GM23248 (cell line): ENCODE measurements at regions not wholly inside any gene's neighbourhood (a gene's known extent, or its start where the extent isn't known, plus 50 kb on each side); places are given as distances from the start of the nearest gene placed in this dataset.

Source experiments
- DNase-seq: peaks from one replicate; pipeline ENCODE4 v3.0.0-alpha.2; 2015
- H2AFZ ChIP-seq: fragments of 200-600 bp; sonication (generic); 2 replicates; pipeline ENCODE4 v1.6.1; 2016; ENCODE audit warnings: antibody characterized with exemption
- H3F3A ChIP-seq: fragments of 200-600 bp; sonication (generic); 2 replicates; pipeline ENCODE4 v1.6.1; 2016; ENCODE audit warnings: mild to moderate bottlenecking, antibody characterized with exemption, mixed run types; ENCODE audit not compliant: insufficient read depth
- H3K27ac ChIP-seq: fragments of 200-600 bp; sonication (generic); 2 replicates; pipeline ENCODE4 v1.5.1; 2016; ENCODE audit warnings: mild to moderate bottlenecking
- H3K27me3 ChIP-seq: fragments of 200-600 bp; sonication (generic); replicated peaks from 2 replicates; pipeline ENCODE4 v1.6.1; 2016; ENCODE audit warnings: mild to moderate bottlenecking; ENCODE audit not compliant: insufficient read depth
- H3K36me3 ChIP-seq: fragments of 200-600 bp; sonication (generic); 2 replicates; pipeline ENCODE4 v1.6.1; 2016; ENCODE audit warnings: low read depth, mild to moderate bottlenecking
- H3K4me1 ChIP-seq: fragments of 200-600 bp; sonication (generic); 2 replicates; pipeline ENCODE4 v1.6.1; 2016; ENCODE audit warnings: mild to moderate bottlenecking; ENCODE audit not compliant: insufficient read depth
- H3K4me2 ChIP-seq: fragments of 200-600 bp; sonication (generic); one replicate; pipeline ENCODE4 v1.6.1; 2016; ENCODE audit warnings: mild to moderate bottlenecking; ENCODE audit not compliant: unreplicated experiment
- H3K4me3 ChIP-seq: fragments of 200-600 bp; sonication (generic); 2 replicates; pipeline ENCODE4 v1.5.1; 2016; ENCODE audit warnings: mild to moderate bottlenecking
- H3K79me2 ChIP-seq: fragments of 200-600 bp; sonication (generic); 2 replicates; pipeline ENCODE4 v1.6.1; 2016; ENCODE audit warnings: mild to moderate bottlenecking; ENCODE audit not compliant: insufficient read depth
- H3K9ac ChIP-seq: fragments of 200-600 bp; sonication (generic); 2 replicates; pipeline ENCODE4 v1.6.1; 2016; ENCODE audit warnings: mild to moderate bottlenecking
- H3K9me2 ChIP-seq: fragments of 200-600 bp; sonication (generic); 2 replicates; pipeline ENCODE4 v1.6.1; 2016; ENCODE audit warnings: mixed run types, mild to moderate bottlenecking, moderate library complexity; ENCODE audit not compliant: insufficient read depth
- H3K9me3 ChIP-seq: fragments of 200-600 bp; sonication (generic); one replicate; pipeline ENCODE4 v1.6.1; 2017; ENCODE audit warnings: low read depth
- H4K20me1 ChIP-seq: fragments of 200-600 bp; sonication (generic); 2 replicates; pipeline ENCODE4 v1.6.0; 2016; ENCODE audit not compliant: insufficient read depth
- EZH2 ChIP-seq: fragments of 200-600 bp; sonication (generic); IDR thresholded peaks from 2 replicates; pipeline ENCODE4 v1.6.1; 2018; ENCODE audit warnings: antibody characterized with exemption, mild to moderate bottlenecking; ENCODE audit not compliant: insufficient read depth, poor library complexity, severe bottlenecking
- EZH2phosphoT487 ChIP-seq: fragments of 200-600 bp; sonication (generic); IDR thresholded peaks from 2 replicates; pipeline ENCODE4 v1.6.1; 2018; ENCODE audit warnings: antibody characterized with exemption, moderate library complexity, mild to moderate bottlenecking, low read depth; ENCODE audit not compliant: insufficient read depth
- WGBS, 2 experiments: methylation state at CpG; one replicate each; pipeline ENCODE4 v1.1.6; 2015 to 2017; ENCODE audit warnings: low lambda C conversion rate in 2 of 2, low coverage in 1 of 2; ENCODE audit errors: missing lambda C conversion rate in 2 of 2; 5-methylcytosine and 5-hydroxymethylcytosine counted together
- in situ Hi-C: fragments of 300-500 bp; cut with MboI; formaldehyde crosslinking; loops from 2 replicates; pipeline ENCODE4 v1.15.0; 2020

DNA sequence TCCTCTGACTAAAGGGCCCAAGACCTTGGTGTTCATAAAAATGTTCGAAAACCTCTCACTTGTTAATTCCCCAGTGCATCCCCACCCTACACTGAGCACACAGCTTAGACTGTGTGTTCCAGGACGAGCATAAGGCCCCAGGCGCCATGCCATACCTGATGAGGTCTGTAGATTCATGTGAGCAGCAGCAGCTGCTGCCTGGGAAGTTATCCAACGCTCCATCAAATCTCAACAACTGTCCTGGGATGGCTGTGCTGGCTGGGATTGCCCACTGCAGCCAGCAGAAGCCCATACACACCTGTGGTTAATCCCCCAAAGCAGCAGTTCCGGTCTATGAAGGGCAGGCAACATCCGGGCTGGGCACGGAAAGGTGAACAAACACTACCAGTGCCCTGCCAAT, 391.2 kb downstream of the IL20RB start:
- in situ Hi-C loops, result no loop called here
- no peaks in the 10 kb centered on the region for H3K27me3 ChIP-seq
- H3K4me1 ChIP-seq, result no peaks in the 10 kb centered on the region
- H3K4me3 ChIP-seq, result no peak overlapping the region
- no peaks in the 10 kb centered on the region for H3F3A ChIP-seq
- H3K79me2 ChIP-seq, result no peaks in the 10 kb centered on the region
- no peak overlapping the region for H2AFZ ChIP-seq
- no peaks in the 10 kb centered on the region for H3K36me3 ChIP-seq
- 18 to 23% methylated on average over 7 of the region's 7 CpGs for WGBS, 2 experiments
- no peaks in the 10 kb centered on the region for H3K9me2 ChIP-seq
- H3K4me2 ChIP-seq, result no peak overlapping the region
- no peak for TF ChIP-seq EZH2
- no peak for TF ChIP-seq EZH2phosphoT487
- no peaks in the 10 kb centered on the region for H3K9me3 ChIP-seq
- DNase-seq, result no peak
- no peaks in the 10 kb centered on the region for H4K20me1 ChIP-seq
- H3K27ac ChIP-seq, result no peak overlapping the region
- no peak overlapping the region for H3K9ac ChIP-seq

DNA sequence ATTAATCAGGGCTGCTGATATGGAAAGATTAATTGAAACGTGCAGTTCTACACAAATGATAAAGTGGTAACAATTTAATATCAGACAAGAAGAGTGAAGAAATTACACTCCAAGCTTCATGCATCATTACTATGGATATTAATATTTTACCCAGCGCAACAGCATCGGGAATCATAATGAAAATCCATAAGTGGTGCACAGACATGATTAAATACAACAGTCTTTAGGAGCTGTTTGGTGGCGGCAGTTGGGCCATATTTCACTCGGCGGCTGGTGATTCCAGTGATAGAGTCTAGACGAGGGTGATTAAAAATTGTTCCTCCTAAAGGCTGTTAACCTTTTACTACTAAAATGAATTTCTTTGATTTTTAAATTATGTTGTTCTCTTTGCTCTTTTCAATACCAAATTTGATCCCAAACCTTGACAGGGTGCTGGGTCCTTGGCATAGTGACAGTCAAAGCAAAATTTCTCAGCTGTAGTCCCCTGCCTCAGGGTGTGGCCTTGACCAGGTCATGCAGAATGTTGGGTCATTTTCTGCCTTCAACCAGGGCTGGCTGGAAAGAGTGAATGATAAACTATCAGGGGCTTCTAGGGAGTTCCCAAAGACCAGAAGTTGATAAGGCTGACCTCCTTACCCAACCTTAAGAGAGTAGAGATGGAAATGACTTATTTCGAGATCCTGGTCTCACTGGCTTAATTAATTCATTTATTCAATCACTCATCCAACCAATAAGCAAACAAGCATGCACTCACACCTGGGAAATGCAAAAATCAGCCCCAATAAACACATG, 392.0 kb downstream of the IL20RB start:
- Histone ChIP-seq H3K4me2 (no peak overlapping the region), H3K27ac (no peak overlapping the region), H4K20me1 (no peaks in the 10 kb centered on the region), H3K9me2 (no peaks in the 10 kb centered on the region), H3F3A (no peaks in the 10 kb centered on the region), H3K9ac (no peak overlapping the region), H3K79me2 (no peaks in the 10 kb centered on the region), H3K9me3 (no peaks in the 10 kb centered on the region), H2AFZ (no peak overlapping the region), H3K4me1 (no peaks in the 10 kb centered on the region), H3K36me3 (no peaks in the 10 kb centered on the region), H3K27me3 (no peaks in the 10 kb centered on the region), H3K4me3 (no peak overlapping the region)
- in situ Hi-C loops, result no loop called here
- no peak for DNase-seq
- WGBS, 2 experiments, result 22 to 25% methylated on average over 8 of the region's 8 CpGs
- TF ChIP-seq EZH2 (no peak), EZH2phosphoT487 (no peak)

DNA sequence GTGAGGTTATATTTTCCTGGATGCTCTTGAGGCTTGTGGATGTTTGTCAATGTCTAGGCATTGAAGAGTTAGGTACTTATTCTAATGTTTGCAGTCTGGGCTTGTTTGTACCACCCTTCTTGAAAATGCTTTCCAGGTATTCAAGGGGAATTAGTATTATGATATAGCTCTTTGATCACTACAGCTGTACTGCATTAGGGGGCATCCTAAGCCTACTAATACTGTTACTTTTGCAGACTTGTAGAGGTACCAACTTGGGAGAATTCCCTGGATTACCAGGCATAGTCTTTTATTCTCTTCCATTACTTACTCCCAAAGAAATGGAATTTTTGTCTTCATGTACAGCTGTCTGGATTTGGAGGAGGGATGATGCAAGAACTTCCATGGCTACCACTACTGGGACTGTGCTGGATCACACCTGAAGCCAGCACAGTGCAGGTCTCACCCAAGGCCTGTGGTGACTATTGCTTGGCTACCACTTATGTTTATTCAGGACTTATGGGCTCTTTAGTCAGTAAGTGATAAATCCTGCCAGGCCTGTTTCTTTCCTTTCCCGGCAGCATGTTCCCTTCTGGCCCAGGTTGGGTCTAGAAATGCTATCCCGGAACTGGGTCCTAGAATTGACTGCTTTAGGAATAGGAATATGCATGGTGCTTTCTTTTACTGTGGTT, 402.9 kb downstream of the IL20RB start:
- DNase-seq, result no peak
- no peak overlapping the region for H3K4me3 ChIP-seq
- no peak overlapping the region for H3K27ac ChIP-seq
- TF ChIP-seq EZH2 (no peak), EZH2phosphoT487 (no peak)
- no peaks in the 10 kb centered on the region for H3K36me3 ChIP-seq
- no peaks in the 10 kb centered on the region for H3K79me2 ChIP-seq
- H3K4me2 ChIP-seq, result no peak overlapping the region
- WGBS, 2 experiments, result 29 to 32% methylated on average over 2 of the region's 2 CpGs
- H4K20me1 ChIP-seq, result no peaks in the 10 kb centered on the region
- no peaks in the 10 kb centered on the region for H3K27me3 ChIP-seq
- H3K9me2 ChIP-seq, result no peaks in the 10 kb centered on the region
- H2AFZ ChIP-seq, result no peak overlapping the region
- H3K4me1 ChIP-seq, result no peaks in the 10 kb centered on the region
- H3K9me3 ChIP-seq, result no peaks in the 10 kb centered on the region
- H3F3A ChIP-seq, result no peaks in the 10 kb centered on the region
- in situ Hi-C loops, result no loop called here
- no peak overlapping the region for H3K9ac ChIP-seq

DNA sequence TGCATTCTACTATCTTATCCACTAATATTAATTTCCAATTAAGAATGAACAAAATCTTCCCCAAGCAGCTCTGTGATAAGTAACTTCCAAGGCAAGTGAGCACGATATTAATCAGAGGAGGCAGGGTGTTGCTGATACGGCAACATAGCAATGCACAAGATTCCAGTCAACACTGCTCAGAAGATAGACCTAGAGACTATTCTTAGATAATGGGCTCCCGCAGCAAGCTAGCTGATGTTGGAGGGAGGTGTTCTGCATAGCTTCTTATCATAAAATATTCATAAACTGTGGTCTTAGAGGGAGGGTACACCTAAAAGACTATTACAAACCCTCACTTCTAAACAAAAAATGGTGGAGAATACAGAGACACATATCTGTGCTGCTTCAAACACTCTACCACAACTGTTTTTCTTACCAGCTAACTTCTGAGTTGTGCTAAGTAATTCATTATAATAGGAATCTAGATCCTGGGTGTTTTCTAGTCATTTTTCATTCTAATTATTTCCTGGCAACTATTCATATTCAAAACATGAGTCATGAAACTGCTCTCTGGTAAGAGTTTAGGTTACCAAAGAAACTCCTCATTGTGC, 382.0 kb upstream of the SOX14 start:
- DNase-seq, result no peak
- in situ Hi-C loops, result no loop called here
- 45 to 50% methylated on average over 3 of the region's 3 CpGs for WGBS, 2 experiments
- H3K4me2 ChIP-seq, result no peak overlapping the region
- H3K36me3 ChIP-seq, result no peaks in the 10 kb centered on the region
- H3F3A ChIP-seq, result no peaks in the 10 kb centered on the region
- H3K79me2 ChIP-seq, result no peaks in the 10 kb centered on the region
- H3K4me1 ChIP-seq, result no peaks in the 10 kb centered on the region
- H3K27ac ChIP-seq, result no peak overlapping the region
- no peak overlapping the region for H2AFZ ChIP-seq
- H3K9ac ChIP-seq, result no peak overlapping the region
- H3K9me3 ChIP-seq, result no peaks in the 10 kb centered on the region
- H4K20me1 ChIP-seq, result no peaks in the 10 kb centered on the region
- TF ChIP-seq EZH2phosphoT487 (no peak), EZH2 (no peak)
- H3K9me2 ChIP-seq, result no peaks in the 10 kb centered on the region
- H3K27me3 ChIP-seq, result no peaks in the 10 kb centered on the region
- no peak overlapping the region for H3K4me3 ChIP-seq
